ENCODE measurements at regions not wholly inside any gene's neighbourhood (a gene's known extent, or its start where the extent isn't known, plus 50 kb on each side); places are given as distances from the start of the nearest gene placed in this dataset.

- no peak for DNase-seq (ENCODE audit: low spot score)
- in situ Hi-C loops (cut with MboI; ENCODE audit: low pct_unique_long_range_greater_than_20kb, low sequenced_read_pairs, unreplicated experiment) = no loop called here
- TF ChIP-seq CTCF (IDR thresholded peaks at IDR 0.05; ENCODE audit: extremely low read depth, insufficient read depth, missing control alignments) = no peak
Measured at GRCh38 chr2:38228753-38229152, 148.3 kb downstream of the ATL2 start.

DNA sequence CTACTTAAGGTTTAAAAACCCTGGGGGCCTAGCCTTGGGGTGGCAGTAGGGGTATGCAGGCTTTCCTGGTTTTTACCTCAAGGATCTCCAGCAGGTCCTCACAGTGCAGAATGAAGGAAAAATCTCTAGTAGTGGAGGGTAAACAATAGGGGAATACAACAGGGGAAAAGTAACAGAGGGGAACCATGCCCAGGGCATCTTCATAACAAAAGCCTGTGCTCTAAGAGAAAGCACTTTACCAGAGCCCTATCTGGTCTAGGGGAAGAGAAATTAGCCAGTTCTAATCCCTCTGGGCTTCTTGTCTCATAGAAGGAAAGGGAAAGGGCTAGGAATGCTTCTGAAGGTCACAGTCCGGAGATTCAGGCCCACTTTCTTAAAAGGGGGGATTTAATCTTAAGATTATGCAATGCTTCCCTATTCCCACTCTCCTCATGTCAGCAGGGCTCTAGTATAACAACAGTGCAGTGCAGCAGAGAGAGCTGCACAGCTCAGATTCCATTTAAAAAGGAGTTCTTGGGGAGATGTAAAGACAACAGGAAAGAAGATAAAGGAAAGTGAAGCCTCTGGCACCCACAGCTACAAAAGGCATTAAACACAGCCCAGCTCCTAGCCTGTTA, 149.0 kb upstream of the CYP1B1 start:
- in situ Hi-C loops (cut with MboI; ENCODE audit: low pct_unique_long_range_greater_than_20kb, low sequenced_read_pairs, unreplicated experiment) = no loop called here
- DNase-seq (ENCODE audit: low spot score) = no peak
- no peak for TF ChIP-seq CTCF (IDR thresholded peaks at IDR 0.05; ENCODE audit: extremely low read depth, insufficient read depth, missing control alignments)

DNA sequence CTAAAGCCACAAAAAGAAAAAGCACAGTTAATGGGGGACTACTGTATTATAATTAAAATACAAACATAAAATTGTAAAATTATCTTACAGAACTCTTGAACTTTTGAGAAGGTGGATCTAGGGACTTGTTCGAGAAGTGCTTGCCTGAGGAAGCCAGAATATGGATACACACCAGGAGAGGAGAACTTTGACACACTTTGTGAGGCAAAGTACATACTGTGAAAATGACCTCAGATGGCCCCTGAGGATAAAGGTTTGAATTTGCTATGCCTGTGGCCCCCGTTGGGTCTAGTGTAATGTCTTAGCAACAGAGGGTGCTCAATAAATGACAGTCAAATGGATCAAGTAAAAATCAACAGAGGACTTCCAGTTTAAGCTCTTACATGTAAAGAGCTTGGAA, 148.2 kb upstream of the CYP1B1 start:
- no peak for TF ChIP-seq CTCF (IDR thresholded peaks at IDR 0.05; ENCODE audit: extremely low read depth, insufficient read depth, missing control alignments)
- no peak for DNase-seq (ENCODE audit: low spot score)
- in situ Hi-C loops (cut with MboI; ENCODE audit: low pct_unique_long_range_greater_than_20kb, low sequenced_read_pairs, unreplicated experiment) = no loop called here

DNA sequence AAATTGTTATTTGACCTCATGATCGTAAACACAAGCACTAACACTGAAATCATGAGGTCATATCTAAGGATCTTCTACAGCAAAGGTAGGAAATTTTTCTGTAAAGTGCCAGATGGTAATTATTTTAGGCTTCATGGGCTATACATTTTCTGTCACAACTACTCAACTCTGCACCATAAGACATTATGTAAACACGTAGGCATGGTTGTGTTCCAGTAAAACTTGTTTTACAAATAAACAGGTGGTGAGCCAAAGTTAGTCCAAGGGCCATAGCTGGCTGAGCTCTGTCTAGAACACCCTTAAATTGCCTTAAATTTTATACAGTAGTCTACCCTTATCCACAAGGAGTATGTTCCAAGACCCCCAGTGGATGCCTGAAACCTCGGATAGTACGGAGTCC, 147.3 kb upstream of the CYP1B1 start:
- no peak for TF ChIP-seq CTCF (IDR thresholded peaks at IDR 0.05; ENCODE audit: extremely low read depth, insufficient read depth, missing control alignments)

GRCh38 chr2:38220164-38220563, 144.2 kb upstream of the CYP1B1 start:
- DNase-seq (ENCODE audit: low spot score) = no peak
- TF ChIP-seq CTCF (IDR thresholded peaks at IDR 0.05; ENCODE audit: extremely low read depth, insufficient read depth, missing control alignments) = no peak
- in situ Hi-C loops (cut with MboI; ENCODE audit: low pct_unique_long_range_greater_than_20kb, low sequenced_read_pairs, unreplicated experiment) = no loop called here

More for the DNA sequence above, 147.3 kb upstream of the CYP1B1 start:
- DNase-seq (ENCODE audit: low spot score) = no peak
- in situ Hi-C loops (cut with MboI; ENCODE audit: low pct_unique_long_range_greater_than_20kb, low sequenced_read_pairs, unreplicated experiment) = no loop called here

- no peak for TF ChIP-seq CTCF (IDR thresholded peaks at IDR 0.05; ENCODE audit: extremely low read depth, insufficient read depth, missing control alignments)
- DNase-seq (ENCODE audit: low spot score) = no peak
- in situ Hi-C loops (cut with MboI; ENCODE audit: low pct_unique_long_range_greater_than_20kb, low sequenced_read_pairs, unreplicated experiment) = no loop called here
Measured at GRCh38 chr2:38218995-38219394, 143.0 kb upstream of the CYP1B1 start.

GRCh38 chr2:38218591-38218991, 142.6 kb upstream of the CYP1B1 start:
- no peak for TF ChIP-seq CTCF (IDR thresholded peaks at IDR 0.05; ENCODE audit: extremely low read depth, insufficient read depth, missing control alignments)
- no peak for DNase-seq (ENCODE audit: low spot score)
- in situ Hi-C loops (cut with MboI; ENCODE audit: low pct_unique_long_range_greater_than_20kb, low sequenced_read_pairs, unreplicated experiment) = no loop called here

Measured in GM13977 (cell line).